Liver (tissue), 3 donors: ENCODE measurements at regions not wholly inside any gene's neighbourhood (a gene's known extent, or its start where the extent isn't known, plus 50 kb on each side); places are given as distances from the start of the nearest gene placed in this dataset.

Experiments
- EGR1 ChIP-seq, 2 donors: IDR thresholded peaks; 2 replicates each; pipeline ENCODE4 v1.6.1; 2016 to 2018; ENCODE audit warnings: antibody characterized with exemption in 2 of 2, low read depth in 2 of 2
- FOXA1 ChIP-seq: IDR thresholded peaks from 2 replicates; pipeline ENCODE4 v1.6.1; 2016; ENCODE audit warnings: antibody characterized with exemption
- HNF4A ChIP-seq, 2 donors: conservative IDR thresholded peaks; 2 replicates each; pipeline ENCODE4 v1.6.1; 2016; ENCODE audit warnings: antibody characterized with exemption in 2 of 2, mild to moderate bottlenecking in 2 of 2
- JUND ChIP-seq, 2 donors: IDR thresholded peaks; 2 replicates each; pipeline ENCODE4 v1.6.1; 2016; ENCODE audit warnings: antibody characterized with exemption in 2 of 2
- SP1 ChIP-seq: IDR thresholded peaks from 2 replicates; pipeline ENCODE4 v1.6.1; 2018; ENCODE audit warnings: antibody characterized with exemption, mild to moderate bottlenecking
- TAF1 ChIP-seq: conservative IDR thresholded peaks from 2 replicates; pipeline ENCODE4 v1.6.1; 2016; ENCODE audit warnings: antibody characterized with exemption, mild to moderate bottlenecking
- TF ChIP-seq, protein P1 (sequence below): IDR thresholded peaks from 2 replicates; pipeline ENCODE4 v1.6.1; 2016; ENCODE audit warnings: antibody characterized with exemption
- TF ChIP-seq, protein P2 (sequence below): IDR thresholded peaks from 2 replicates; pipeline ENCODE4 v1.6.1; 2016; ENCODE audit warnings: antibody characterized with exemption, mild to moderate bottlenecking
- TF ChIP-seq, protein P3 (sequence below): fragments of 150-350 bp; IDR thresholded peaks from 2 replicates; pipeline ENCODE4 v1.5.1; 2017; ENCODE audit warnings: improper control_type of control experiment, low read depth, low read length; ENCODE audit not compliant: missing input control
- donor health status: healthy.
- donor health status: healthy.

DNA sequence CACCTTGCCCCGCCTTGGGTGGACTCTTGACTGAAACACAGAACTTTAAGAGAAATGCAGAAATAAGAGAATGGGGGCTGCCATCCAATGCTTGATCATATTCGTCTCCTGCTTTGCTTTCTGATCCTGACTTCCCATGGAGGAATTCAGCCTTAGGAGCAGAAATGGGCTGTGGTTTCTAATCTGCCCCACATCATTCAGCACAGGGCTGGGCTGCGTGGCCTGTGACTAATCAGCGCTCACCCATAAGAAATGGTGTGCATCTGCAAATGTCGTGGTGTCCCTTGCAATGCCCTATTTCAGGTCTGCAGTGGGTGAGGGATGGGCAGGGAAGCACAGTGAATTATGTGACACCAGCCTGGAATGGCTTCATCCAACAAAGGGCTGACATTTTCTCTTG, 60.7 kb upstream of the URI1 start:
- TF ChIP-seq, protein P1, sequence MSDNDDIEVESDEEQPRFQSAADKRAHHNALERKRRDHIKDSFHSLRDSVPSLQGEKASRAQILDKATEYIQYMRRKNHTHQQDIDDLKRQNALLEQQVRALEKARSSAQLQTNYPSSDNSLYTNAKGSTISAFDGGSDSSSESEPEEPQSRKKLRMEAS, result no peak
- TF ChIP-seq SP1, result no peak
- TF ChIP-seq, protein P2, sequence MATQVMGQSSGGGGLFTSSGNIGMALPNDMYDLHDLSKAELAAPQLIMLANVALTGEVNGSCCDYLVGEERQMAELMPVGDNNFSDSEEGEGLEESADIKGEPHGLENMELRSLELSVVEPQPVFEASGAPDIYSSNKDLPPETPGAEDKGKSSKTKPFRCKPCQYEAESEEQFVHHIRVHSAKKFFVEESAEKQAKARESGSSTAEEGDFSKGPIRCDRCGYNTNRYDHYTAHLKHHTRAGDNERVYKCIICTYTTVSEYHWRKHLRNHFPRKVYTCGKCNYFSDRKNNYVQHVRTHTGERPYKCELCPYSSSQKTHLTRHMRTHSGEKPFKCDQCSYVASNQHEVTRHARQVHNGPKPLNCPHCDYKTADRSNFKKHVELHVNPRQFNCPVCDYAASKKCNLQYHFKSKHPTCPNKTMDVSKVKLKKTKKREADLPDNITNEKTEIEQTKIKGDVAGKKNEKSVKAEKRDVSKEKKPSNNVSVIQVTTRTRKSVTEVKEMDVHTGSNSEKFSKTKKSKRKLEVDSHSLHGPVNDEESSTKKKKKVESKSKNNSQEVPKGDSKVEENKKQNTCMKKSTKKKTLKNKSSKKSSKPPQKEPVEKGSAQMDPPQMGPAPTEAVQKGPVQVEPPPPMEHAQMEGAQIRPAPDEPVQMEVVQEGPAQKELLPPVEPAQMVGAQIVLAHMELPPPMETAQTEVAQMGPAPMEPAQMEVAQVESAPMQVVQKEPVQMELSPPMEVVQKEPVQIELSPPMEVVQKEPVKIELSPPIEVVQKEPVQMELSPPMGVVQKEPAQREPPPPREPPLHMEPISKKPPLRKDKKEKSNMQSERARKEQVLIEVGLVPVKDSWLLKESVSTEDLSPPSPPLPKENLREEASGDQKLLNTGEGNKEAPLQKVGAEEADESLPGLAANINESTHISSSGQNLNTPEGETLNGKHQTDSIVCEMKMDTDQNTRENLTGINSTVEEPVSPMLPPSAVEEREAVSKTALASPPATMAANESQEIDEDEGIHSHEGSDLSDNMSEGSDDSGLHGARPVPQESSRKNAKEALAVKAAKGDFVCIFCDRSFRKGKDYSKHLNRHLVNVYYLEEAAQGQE, result no peak
- no peak for TF ChIP-seq FOXA1
- no peak for TF ChIP-seq JUND (IDR thresholded peaks at IDR 0.05)
- TF ChIP-seq, protein P3, sequence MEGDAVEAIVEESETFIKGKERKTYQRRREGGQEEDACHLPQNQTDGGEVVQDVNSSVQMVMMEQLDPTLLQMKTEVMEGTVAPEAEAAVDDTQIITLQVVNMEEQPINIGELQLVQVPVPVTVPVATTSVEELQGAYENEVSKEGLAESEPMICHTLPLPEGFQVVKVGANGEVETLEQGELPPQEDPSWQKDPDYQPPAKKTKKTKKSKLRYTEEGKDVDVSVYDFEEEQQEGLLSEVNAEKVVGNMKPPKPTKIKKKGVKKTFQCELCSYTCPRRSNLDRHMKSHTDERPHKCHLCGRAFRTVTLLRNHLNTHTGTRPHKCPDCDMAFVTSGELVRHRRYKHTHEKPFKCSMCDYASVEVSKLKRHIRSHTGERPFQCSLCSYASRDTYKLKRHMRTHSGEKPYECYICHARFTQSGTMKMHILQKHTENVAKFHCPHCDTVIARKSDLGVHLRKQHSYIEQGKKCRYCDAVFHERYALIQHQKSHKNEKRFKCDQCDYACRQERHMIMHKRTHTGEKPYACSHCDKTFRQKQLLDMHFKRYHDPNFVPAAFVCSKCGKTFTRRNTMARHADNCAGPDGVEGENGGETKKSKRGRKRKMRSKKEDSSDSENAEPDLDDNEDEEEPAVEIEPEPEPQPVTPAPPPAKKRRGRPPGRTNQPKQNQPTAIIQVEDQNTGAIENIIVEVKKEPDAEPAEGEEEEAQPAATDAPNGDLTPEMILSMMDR, result no peak
- TF ChIP-seq HNF4A (conservative IDR thresholded peaks at IDR 0.05), result no peak
- no peak for TF ChIP-seq TAF1
- TF ChIP-seq EGR1 (IDR thresholded peaks at IDR 0.05; ENCODE audit: low read depth in 2 of 2), result no peak
